Ishikawa (cell line): ENCODE measurements at regions not wholly inside any gene's neighbourhood (a gene's known extent, or its start where the extent isn't known, plus 50 kb on each side); places are given as distances from the start of the nearest gene placed in this dataset.

Source experiments
- CEBPB ChIP-seq: IDR thresholded peaks from 2 replicates; pipeline ENCODE4 v1.6.1; 2012
- CREB1 ChIP-seq: IDR thresholded peaks from 2 replicates; pipeline ENCODE4 v1.6.1; 2012; ENCODE audit warnings: low read depth
- EGR1 ChIP-seq: IDR thresholded peaks from 2 replicates; pipeline ENCODE4 v1.6.1; 2012
- EP300 ChIP-seq: IDR thresholded peaks from 2 replicates; pipeline ENCODE4 v1.6.1; 2012; ENCODE audit warnings: borderline replicate concordance
- FOXM1 ChIP-seq: IDR thresholded peaks from 2 replicates; pipeline ENCODE4 v1.6.1; 2012; ENCODE audit warnings: low read depth, borderline replicate concordance
- MAX ChIP-seq: IDR thresholded peaks from 2 replicates; pipeline ENCODE4 v1.6.1; 2012
- NFIC ChIP-seq: IDR thresholded peaks from 2 replicates; pipeline ENCODE4 v1.6.1; 2012
- RAD21 ChIP-seq: IDR thresholded peaks from 2 replicates; pipeline ENCODE4 v1.6.1; 2012; ENCODE audit warnings: low read depth
- REST ChIP-seq: IDR thresholded peaks from 2 replicates; pipeline ENCODE4 v1.6.1; 2012; ENCODE audit warnings: low read depth, mild to moderate bottlenecking
- TAF1 ChIP-seq: IDR thresholded peaks from 2 replicates; pipeline ENCODE4 v1.6.1; 2012; ENCODE audit warnings: low read depth, mild to moderate bottlenecking
- TCF12 ChIP-seq: IDR thresholded peaks from 2 replicates; pipeline ENCODE4 v1.6.1; 2012; ENCODE audit warnings: low read depth
- TEAD4 ChIP-seq: IDR thresholded peaks from 2 replicates; pipeline ENCODE4 v1.6.1; 2012
- USF1 ChIP-seq: IDR thresholded peaks from 2 replicates; pipeline ENCODE4 v1.6.1; 2012
- YY1 ChIP-seq: IDR thresholded peaks from 2 replicates; pipeline ENCODE4 v1.6.1; 2012; ENCODE audit warnings: low read depth
- ZBTB7A ChIP-seq: IDR thresholded peaks from 2 replicates; pipeline ENCODE4 v1.6.1; 2012; ENCODE audit warnings: low read depth

GRCh38 chr16:86846136-86846535 lies 267.8 kb downstream of the FOXL1 start:
- TF ChIP-seq MAX (no peak), ZBTB7A (no peak)

GRCh38 chr16:86848821-86849220 lies 270.5 kb downstream of the FOXL1 start:
- no peak for TF ChIP-seq CREB1
- no peak for TF ChIP-seq NFIC
- TF ChIP-seq TEAD4: no peak
- no peak for TF ChIP-seq RAD21
- no peak for TF ChIP-seq TAF1
- TF ChIP-seq YY1: no peak
- TF ChIP-seq CEBPB: no peak
- TF ChIP-seq ZBTB7A: no peak
- no peak for TF ChIP-seq FOXM1
- TF ChIP-seq TCF12: no peak
- no peak for TF ChIP-seq EP300

- no peak for TF ChIP-seq RAD21
- no peak for TF ChIP-seq ZBTB7A
- TF ChIP-seq YY1: no peak
- TF ChIP-seq REST: no peak
- no peak for TF ChIP-seq TCF12
- TF ChIP-seq CREB1: no peak
- TF ChIP-seq EGR1: no peak
- TF ChIP-seq MAX: no peak
- no peak for TF ChIP-seq TEAD4
- no peak for TF ChIP-seq USF1
- TF ChIP-seq EP300: no peak
- TF ChIP-seq CEBPB: no peak
- no peak for TF ChIP-seq NFIC
- TF ChIP-seq FOXM1: no peak
- no peak for TF ChIP-seq TAF1
Measured at GRCh38 chr16:86850670-86851069, 272.3 kb downstream of the FOXL1 start.

- TF ChIP-seq REST (no peak), EGR1 (no peak), TAF1 (no peak), EP300 (no peak), ZBTB7A (no peak), CEBPB (no peak), FOXM1 (no peak), RAD21 (no peak), CREB1 (no peak), MAX (no peak)
Measured at GRCh38 chr16:86852135-86852534, 273.8 kb downstream of the FOXL1 start.

- TF ChIP-seq TAF1 (no peak), CREB1 (no peak), FOXM1 (no peak), TCF12 (no peak), NFIC (no peak)
Measured at GRCh38 chr16:86854058-86854621, 275.8 kb downstream of the FOXL1 start.

- TF ChIP-seq EP300 (no peak), CREB1 (no peak), TEAD4 (no peak), ZBTB7A (no peak), USF1 (no peak), CEBPB (no peak), TCF12 (no peak), FOXM1 (no peak), YY1 (no peak), EGR1 (no peak), NFIC (no peak)
Measured at GRCh38 chr16:86854626-86855294, 276.4 kb downstream of the FOXL1 start.
